ENCODE measurements at regions not wholly inside any gene's neighbourhood (a gene's known extent, or its start where the extent isn't known, plus 50 kb on each side); places are given as distances from the start of the nearest gene placed in this dataset.

DNA sequence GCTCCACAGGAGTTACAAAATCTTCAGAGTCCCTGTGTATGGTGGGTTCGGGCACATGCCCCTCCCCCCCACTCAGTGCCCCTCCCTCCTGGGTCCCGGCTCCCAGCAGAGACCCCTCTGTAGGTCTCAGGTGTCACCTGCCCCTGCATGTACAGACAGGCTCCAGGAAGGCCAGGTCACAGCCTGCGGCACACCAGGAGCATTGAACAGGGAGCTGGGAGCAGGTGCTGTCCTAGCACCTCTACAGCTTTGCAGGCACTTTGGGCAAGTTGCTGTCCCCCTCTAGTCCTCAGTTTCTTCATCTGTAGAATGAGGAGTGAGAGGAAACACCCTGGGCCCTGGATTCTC lies 80.1 kb upstream of the RTL6 start:
- TF ChIP-seq, protein P1, sequence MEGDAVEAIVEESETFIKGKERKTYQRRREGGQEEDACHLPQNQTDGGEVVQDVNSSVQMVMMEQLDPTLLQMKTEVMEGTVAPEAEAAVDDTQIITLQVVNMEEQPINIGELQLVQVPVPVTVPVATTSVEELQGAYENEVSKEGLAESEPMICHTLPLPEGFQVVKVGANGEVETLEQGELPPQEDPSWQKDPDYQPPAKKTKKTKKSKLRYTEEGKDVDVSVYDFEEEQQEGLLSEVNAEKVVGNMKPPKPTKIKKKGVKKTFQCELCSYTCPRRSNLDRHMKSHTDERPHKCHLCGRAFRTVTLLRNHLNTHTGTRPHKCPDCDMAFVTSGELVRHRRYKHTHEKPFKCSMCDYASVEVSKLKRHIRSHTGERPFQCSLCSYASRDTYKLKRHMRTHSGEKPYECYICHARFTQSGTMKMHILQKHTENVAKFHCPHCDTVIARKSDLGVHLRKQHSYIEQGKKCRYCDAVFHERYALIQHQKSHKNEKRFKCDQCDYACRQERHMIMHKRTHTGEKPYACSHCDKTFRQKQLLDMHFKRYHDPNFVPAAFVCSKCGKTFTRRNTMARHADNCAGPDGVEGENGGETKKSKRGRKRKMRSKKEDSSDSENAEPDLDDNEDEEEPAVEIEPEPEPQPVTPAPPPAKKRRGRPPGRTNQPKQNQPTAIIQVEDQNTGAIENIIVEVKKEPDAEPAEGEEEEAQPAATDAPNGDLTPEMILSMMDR (IDR thresholded peaks at IDR 0.05) = no peak
- no peak for TF ChIP-seq EZH2 (IDR thresholded peaks at IDR 0.05)
